HCT116 (cell line): ENCODE measurements at regions not wholly inside any gene's neighbourhood (a gene's known extent, or its start where the extent isn't known, plus 50 kb on each side); places are given as distances from the start of the nearest gene placed in this dataset.

Experiments used
- ATAC-seq: fragments of 200-7000 bp; cut with Tn5 transposase; 2 replicates; pipeline ENCODE4 v1.9.1; 2020; ENCODE audit warnings: mild to moderate bottlenecking, moderate library complexity
- BruUV-seq: library from RNA; stranded (reverse); fragments of 400-500 nt; replicated peaks from 2 replicates; lab custom pipeline; 2021; lab: Mats Ljungman, UMichigan
- CTCF ChIA-PET: fragments of 300-600 bp; sonication (Branson Sonifier 250); formaldehyde crosslinking; loops from one replicate; lab custom pipeline; 2021; ENCODE audit warnings: antibody characterized with exemption; lab: Charles Lee
- POLR2A ChIA-PET: fragments of 300-600, 350-600 bp; sonication (Branson Sonifier 250); formaldehyde crosslinking; loops from one replicate; lab custom pipeline; 2021; ENCODE audit warnings: antibody characterized with exemption; lab: Charles Lee
- RAD21 ChIA-PET, 2 experiments: fragments of 300-600 bp; sonication (Branson Sonifier 250); formaldehyde crosslinking; loops; one replicate each; lab custom pipeline; 2023; ENCODE audit warnings: low total read pairs in 2 of 2; ENCODE audit not compliant: uncharacterized antibody in 2 of 2, unreplicated experiment in 2 of 2, low non-redundant PET in 1 of 2; lab: Charles Lee
- DNase-seq: peaks from one replicate; pipeline ENCODE4 v3.0.0-alpha.2; 2010; ENCODE audit warnings: low read depth, low spot score
- H2AFZ ChIP-seq: fragments of 200-600 bp; shearing (Covaris generic), sonication (generic); 2 replicates; pipeline ENCODE4 v1.6.1; 2017; ENCODE audit warnings: low read depth, mixed run types, mixed read lengths, antibody characterized with exemption, low read length; ENCODE audit not compliant: poor library complexity, severe bottlenecking
- H3K27ac ChIP-seq: 2 replicates; pipeline ENCODE4 v1.5.1; 2012; ENCODE audit warnings: low read depth, low read length
- H3K27me3 ChIP-seq: fragments of 200-600 bp; sonication (generic); 2 replicates; pipeline ENCODE4 v1.6.1; 2016; ENCODE audit warnings: mixed run types, low read length, mixed read lengths; ENCODE audit not compliant: insufficient read depth
- H3K36me3 ChIP-seq, 2 experiments: fragments of 200-500 bp in 1 of 2; fragments of 200-600 bp in 1 of 2; sonication (Bioruptor generic) in 1 of 2; sonication (generic) in 1 of 2; 2 replicates each; pipeline versions ENCODE4 v1.5.1 to v1.6.1; 2014 to 2016; ENCODE audit warnings: low read length in 2 of 2, inconsistent platforms in 1 of 2, mixed read lengths in 1 of 2, mixed run types in 1 of 2; ENCODE audit not compliant: insufficient read depth in 2 of 2, control insufficient read depth in 1 of 2
- H3K4me1 ChIP-seq, 2 experiments: fragments of 200-600 bp in 1 of 2; sonication (generic) in 1 of 2; 2 replicates each; pipeline versions ENCODE4 v1.5.1 to v1.6.1; 2012 to 2017; ENCODE audit warnings: low read length in 2 of 2, inconsistent platforms in 1 of 2, mild to moderate bottlenecking in 1 of 2, mixed read lengths in 1 of 2, mixed run types in 1 of 2, moderate library complexity in 1 of 2; ENCODE audit not compliant: insufficient read depth in 2 of 2, control insufficient read depth in 1 of 2
- H3K4me2 ChIP-seq: fragments of 200-600 bp; sonication (generic); 2 replicates; pipeline ENCODE4 v1.6.1; 2017; ENCODE audit warnings: mixed run types, low read length, mixed read lengths
- H3K4me3 ChIP-seq, 2 experiments: fragments of 200-600 bp in 1 of 2; sonication (generic) in 1 of 2; replicated peaks in 1 of 2; 2 replicates each; pipeline ENCODE4 v1.5.1; 2011 to 2016; ENCODE audit warnings: low read length in 2 of 2, control low read depth in 1 of 2, low read depth in 1 of 2, mild to moderate bottlenecking in 1 of 2, mixed read lengths in 1 of 2, mixed run types in 1 of 2
- H3K79me2 ChIP-seq: fragments of 200-600 bp; sonication (generic); 2 replicates; pipeline ENCODE4 v1.6.1; 2017; ENCODE audit warnings: mild to moderate bottlenecking, mixed run types, low read length, moderate library complexity, mixed read lengths; ENCODE audit not compliant: insufficient read depth
- H3K9ac ChIP-seq: fragments of 200-600 bp; sonication (generic); 2 replicates; pipeline ENCODE4 v1.6.1; 2016; ENCODE audit warnings: low read length, mixed read lengths
- H3K9me2 ChIP-seq: fragments of 200-600 bp; sonication (generic), shearing (Covaris generic); 2 replicates; pipeline ENCODE4 v1.6.1; 2017; ENCODE audit warnings: mixed run types, mild to moderate bottlenecking, moderate library complexity; ENCODE audit not compliant: insufficient read depth
- H3K9me3 ChIP-seq, 2 experiments: fragments of 200-500 bp in 1 of 2; fragments of 200-600 bp in 1 of 2; sonication (Bioruptor generic) in 1 of 2; sonication (generic) in 1 of 2; 2 replicates each; pipeline ENCODE4 v1.6.1; 2014 to 2017; ENCODE audit warnings: low read length in 2 of 2, mixed read lengths in 2 of 2, inconsistent platforms in 1 of 2, low read depth in 1 of 2, mild to moderate bottlenecking in 1 of 2, mixed run types in 1 of 2, moderate library complexity in 1 of 2; ENCODE audit not compliant: control insufficient read depth in 1 of 2, insufficient read depth in 1 of 2
- H4K20me1 ChIP-seq: fragments of 200-600 bp; sonication (generic), shearing (Covaris generic); 2 replicates; pipeline ENCODE4 v1.6.1; 2017; ENCODE audit warnings: mixed run types, mild to moderate bottlenecking, moderate library complexity; ENCODE audit not compliant: insufficient read depth
- ATF3 ChIP-seq: IDR thresholded peaks from 2 replicates; pipeline ENCODE4 v1.6.1; 2012
- CEBPB ChIP-seq: IDR thresholded peaks from 2 replicates; pipeline ENCODE4 v1.6.1; 2012; ENCODE audit warnings: low read depth
- ELF1 ChIP-seq: IDR thresholded peaks from 2 replicates; pipeline ENCODE4 v1.6.1; 2012; ENCODE audit warnings: low read depth, borderline replicate concordance
- EZH2 ChIP-seq: fragments of 200-600 bp; sonication (generic); IDR thresholded peaks from 2 replicates; pipeline ENCODE4 v1.6.1; 2017; ENCODE audit warnings: antibody characterized with exemption, mixed run types
- FOSL1 ChIP-seq: IDR thresholded peaks from 2 replicates; pipeline ENCODE4 v1.6.1; 2012; ENCODE audit warnings: low read depth
- POLR2A ChIP-seq: IDR thresholded peaks from 2 replicates; pipeline ENCODE4 v1.7.0; 2011; ENCODE audit warnings: borderline replicate concordance; ENCODE audit not compliant: insufficient read depth, insufficient read length; ENCODE audit errors: extremely low read depth
- POLR2AphosphoS5 ChIP-seq: IDR thresholded peaks from 2 replicates; pipeline ENCODE4 v1.6.1; 2011; ENCODE audit warnings: mild to moderate bottlenecking, low read depth, low read length, moderate library complexity
- REST ChIP-seq: IDR thresholded peaks from 2 replicates; pipeline ENCODE4 v1.6.1; 2012; ENCODE audit warnings: low read depth
- SIN3A ChIP-seq: IDR thresholded peaks from 2 replicates; pipeline ENCODE4 v1.6.1; 2012; ENCODE audit warnings: low read depth
- SRF ChIP-seq: IDR thresholded peaks from 2 replicates; pipeline ENCODE4 v1.6.1; 2012; ENCODE audit warnings: low read depth
- TCF7L2 ChIP-seq: IDR thresholded peaks from 2 replicates; pipeline ENCODE4 v1.7.0; 2011; ENCODE audit warnings: borderline replicate concordance, inconsistent platforms; ENCODE audit not compliant: insufficient read depth, insufficient read length; ENCODE audit errors: extremely low read depth
- YY1 ChIP-seq: IDR thresholded peaks from 2 replicates; pipeline ENCODE4 v1.6.1; 2011; ENCODE audit warnings: low read length, low read depth, moderate library complexity, mild to moderate bottlenecking; ENCODE audit not compliant: insufficient replicate concordance; ENCODE audit errors: extremely low read depth
- intact Hi-C: fragments of 100-400 bp; cut with micrococcal nuclease; formaldehyde crosslinking; loops from 2 replicates; pipeline ENCODE4 v1.10.0; 2022
- TF ChIP-seq, protein P1 (sequence below), 3 experiments: fragments of 200-600 bp in 1 of 3; sonication (generic) in 1 of 3; IDR thresholded peaks in 2 of 3; conservative IDR thresholded peaks in 1 of 3; 2 replicates each; pipeline ENCODE4 v1.5.1; 2012 to 2017; ENCODE audit warnings: low read depth in 2 of 3, low read length in 2 of 3, antibody characterized with exemption in 1 of 3, borderline replicate concordance in 1 of 3, control low read depth in 1 of 3, mild to moderate bottlenecking in 1 of 3, mixed read lengths in 1 of 3, mixed run types in 1 of 3, moderate library complexity in 1 of 3; ENCODE audit not compliant: insufficient read depth in 1 of 3

- CTCF ChIA-PET: no interaction called here
- no peaks in the 10 kb centered on the region for H3K9me2 ChIP-seq
- BruUV-seq: no TSS peak
- H3K27me3 ChIP-seq: no peaks in the 10 kb centered on the region
- no peak for DNase-seq
- H2AFZ ChIP-seq: no peak overlapping the region
- H3K4me1 ChIP-seq: no peaks in the 10 kb centered on the region
- no peak overlapping the region for H3K4me3 ChIP-seq
- RAD21 ChIA-PET: no interaction called here
- ATAC-seq: no peak
- intact Hi-C loops: no loop called here
- no peak overlapping the region for H3K4me2 ChIP-seq
- no peak overlapping the region for H3K27ac ChIP-seq
- POLR2A ChIA-PET: no interaction called here
- H3K79me2 ChIP-seq: no peaks in the 10 kb centered on the region
- TF ChIP-seq SIN3A: no peak
- TF ChIP-seq SRF: no peak
- no peak for TF ChIP-seq FOSL1
- TF ChIP-seq ATF3: no peak
- TF ChIP-seq CEBPB: no peak
- no peak for TF ChIP-seq POLR2AphosphoS5
- no peak for TF ChIP-seq EZH2
- TF ChIP-seq ELF1: no peak
- no peak for TF ChIP-seq REST
- no peak for TF ChIP-seq TCF7L2
- TF ChIP-seq, protein P1, sequence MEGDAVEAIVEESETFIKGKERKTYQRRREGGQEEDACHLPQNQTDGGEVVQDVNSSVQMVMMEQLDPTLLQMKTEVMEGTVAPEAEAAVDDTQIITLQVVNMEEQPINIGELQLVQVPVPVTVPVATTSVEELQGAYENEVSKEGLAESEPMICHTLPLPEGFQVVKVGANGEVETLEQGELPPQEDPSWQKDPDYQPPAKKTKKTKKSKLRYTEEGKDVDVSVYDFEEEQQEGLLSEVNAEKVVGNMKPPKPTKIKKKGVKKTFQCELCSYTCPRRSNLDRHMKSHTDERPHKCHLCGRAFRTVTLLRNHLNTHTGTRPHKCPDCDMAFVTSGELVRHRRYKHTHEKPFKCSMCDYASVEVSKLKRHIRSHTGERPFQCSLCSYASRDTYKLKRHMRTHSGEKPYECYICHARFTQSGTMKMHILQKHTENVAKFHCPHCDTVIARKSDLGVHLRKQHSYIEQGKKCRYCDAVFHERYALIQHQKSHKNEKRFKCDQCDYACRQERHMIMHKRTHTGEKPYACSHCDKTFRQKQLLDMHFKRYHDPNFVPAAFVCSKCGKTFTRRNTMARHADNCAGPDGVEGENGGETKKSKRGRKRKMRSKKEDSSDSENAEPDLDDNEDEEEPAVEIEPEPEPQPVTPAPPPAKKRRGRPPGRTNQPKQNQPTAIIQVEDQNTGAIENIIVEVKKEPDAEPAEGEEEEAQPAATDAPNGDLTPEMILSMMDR (IDR thresholded peaks at IDR 0.05 in 2 of 3, conservative IDR thresholded peaks at IDR 0.05 in 1 of 3; ENCODE audit: borderline replicate concordance in 1 of 3, insufficient read depth in 1 of 3, low read depth in 2 of 3, low read length in 2 of 3): no peak
- TF ChIP-seq YY1: no peak
- TF ChIP-seq POLR2A: no peak
- H3K36me3 ChIP-seq: no peaks in the 10 kb centered on the region
- H3K9ac ChIP-seq: no peak overlapping the region
- no peaks in the 10 kb centered on the region; a peak in 1 of 4 replicates for H3K9me3 ChIP-seq
- no peaks in the 10 kb centered on the region for H4K20me1 ChIP-seq
Observed at GRCh38 chr14:43141636-43142191, 1365.4 kb downstream of the FSCB start.
